GM19043 (cell line): ENCODE measurements at regions not wholly inside any gene's neighbourhood (a gene's known extent, or its start where the extent isn't known, plus 50 kb on each side); places are given as distances from the start of the nearest gene placed in this dataset.
"Not testable (repeated sequence)": the region's sequence is repeated elsewhere in the genome, so short reads cannot be mapped to it uniquely, and the experiment has no call there.

Source experiments
- ATAC-seq: cut with Tn5 transposase; IDR thresholded peaks from one replicate; pipeline ENCODE4 v1.9.1; 2021; ENCODE audit warnings: low read depth; ENCODE audit not compliant: unreplicated experiment

DNA sequence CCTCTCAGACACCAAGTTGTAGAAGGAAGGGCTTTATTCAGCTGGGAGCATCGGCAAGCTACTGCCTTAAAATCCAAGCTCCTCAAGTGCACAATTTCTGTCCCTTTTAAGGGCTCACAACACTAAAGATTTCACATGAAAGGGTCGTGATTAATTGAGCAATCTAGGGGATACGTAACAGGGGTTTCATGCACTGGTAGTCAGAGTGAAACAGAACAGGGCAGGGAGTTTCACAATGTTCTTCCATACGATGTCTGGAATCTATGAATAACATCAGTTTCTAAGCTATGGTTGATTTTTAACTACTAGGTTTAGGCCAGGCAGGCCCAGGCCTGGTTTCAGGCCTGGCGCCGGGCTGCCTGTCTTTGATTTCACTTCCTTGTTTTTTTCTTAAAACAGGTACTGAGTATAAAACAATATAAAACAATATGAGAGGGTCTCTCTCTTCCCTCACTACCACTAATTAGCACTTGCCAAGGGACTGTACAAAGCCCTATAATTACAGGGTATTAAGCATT is 315.4 kb downstream of the NAF1 start:
- ATAC-seq, result not testable (repeated sequence)

DNA sequence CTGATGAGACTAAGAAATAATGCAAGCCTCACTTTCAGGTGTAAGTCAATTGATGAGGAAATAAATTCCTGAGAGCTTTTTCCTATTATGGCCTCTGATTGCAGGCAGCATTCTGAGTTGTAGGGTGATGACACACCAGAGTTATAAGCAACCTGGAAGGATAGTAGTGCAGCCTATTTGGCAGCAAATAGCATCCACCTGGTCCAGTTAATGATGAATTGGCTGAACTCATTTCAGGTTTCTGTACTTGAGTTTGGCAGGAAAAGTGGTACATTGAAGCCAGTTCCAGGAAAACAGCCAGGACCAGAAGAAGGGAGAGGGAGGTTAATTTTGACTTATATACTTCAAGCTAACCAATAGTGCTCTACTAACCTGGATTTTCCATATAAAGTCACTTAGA is 316.8 kb downstream of the NAF1 start:
- ATAC-seq, result no peak

DNA sequence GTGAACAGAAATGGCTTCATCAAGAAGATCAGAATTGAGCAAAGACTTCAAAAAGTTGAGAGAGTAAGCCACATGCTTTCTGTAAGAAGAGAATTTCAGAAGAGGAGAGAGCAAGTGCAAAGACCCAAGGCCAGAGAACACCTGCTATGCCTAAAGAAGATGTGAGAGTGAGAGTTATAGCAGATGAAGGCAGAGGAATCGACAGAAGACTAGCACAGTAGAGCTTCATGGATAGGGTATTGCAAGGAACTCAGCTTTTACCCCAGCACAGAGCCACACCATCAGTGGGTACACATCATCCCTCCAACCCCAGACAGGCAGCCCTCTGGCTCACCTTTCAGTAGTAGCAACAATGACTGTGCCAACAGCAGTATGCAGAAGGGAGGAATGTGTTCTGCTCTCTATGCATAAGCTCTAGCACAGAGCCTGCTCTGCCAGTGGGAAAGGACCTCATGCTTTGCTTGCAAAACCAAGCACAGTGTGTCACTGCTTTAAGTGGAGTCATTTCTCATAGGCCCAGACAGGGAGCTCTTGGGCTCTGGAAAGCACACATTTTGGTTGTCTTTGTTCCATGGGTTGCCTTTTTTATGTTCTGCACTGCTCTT is 318.6 kb downstream of the NAF1 start:
- peak; percentile 47 for ATAC-seq

- no peak for ATAC-seq
Observed at GRCh38 chr4:162841753-162842152, 324.9 kb downstream of the NAF1 start.

- no peak for ATAC-seq
Observed at GRCh38 chr4:162839814-162840213, 326.9 kb downstream of the NAF1 start.

GRCh38 chr4:162838671-162839070 is 328.0 kb downstream of the NAF1 start:
- no peak for ATAC-seq

DNA sequence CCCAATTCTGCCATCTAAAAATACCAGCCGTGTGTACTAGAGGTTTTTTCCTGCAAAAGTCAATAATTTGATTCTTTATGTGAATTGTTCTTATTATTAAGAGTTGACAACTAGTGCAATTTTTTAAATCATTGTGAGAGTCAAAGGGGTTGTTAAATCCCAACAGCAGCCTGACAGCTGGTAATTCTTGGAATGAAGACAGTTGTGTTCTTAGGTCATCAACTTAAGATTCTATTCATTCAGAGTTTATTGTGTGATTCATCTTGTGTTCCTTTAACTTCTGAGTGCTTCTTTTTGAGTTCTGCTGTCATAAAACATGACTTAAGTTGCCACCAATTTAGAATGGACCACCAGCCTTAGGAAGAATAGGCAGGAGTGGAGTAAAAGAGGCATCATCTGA is 329.0 kb downstream of the NAF1 start:
- no peak for ATAC-seq

- ATAC-seq, result no peak
Observed at GRCh38 chr4:162837241-162837640, 329.4 kb downstream of the NAF1 start.

GRCh38 chr4:162836773-162837172 is 329.9 kb downstream of the NAF1 start:
- ATAC-seq, result no peak

- ATAC-seq, result not testable (repeated sequence)
Observed at GRCh38 chr4:162836258-162836657, 330.4 kb downstream of the NAF1 start.

DNA sequence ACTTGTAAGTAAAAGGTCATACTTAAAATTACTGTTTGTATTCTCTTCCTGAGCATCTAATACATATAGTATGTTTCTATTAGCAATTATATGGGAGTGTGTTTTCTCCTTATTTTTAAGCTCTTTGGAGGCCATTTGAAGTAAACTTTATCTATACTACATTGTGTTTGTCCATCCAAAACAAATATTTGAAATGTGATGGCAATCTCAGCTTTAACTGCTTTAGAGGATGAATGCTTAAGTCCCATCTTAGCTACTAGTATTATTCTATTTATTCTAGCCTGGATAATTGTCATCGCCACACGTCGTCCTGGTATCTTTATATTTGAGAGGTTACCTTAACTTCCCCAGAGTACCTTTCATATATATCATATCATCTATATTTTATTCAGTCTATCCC is 335.8 kb downstream of the NAF1 start:
- no peak for ATAC-seq

- ATAC-seq, result not testable (repeated sequence)
Observed at GRCh38 chr4:162817374-162817773, 349.3 kb downstream of the NAF1 start.

GRCh38 chr4:162804351-162804924 is 362.3 kb downstream of the NAF1 start:
- ATAC-seq, result no peak

DNA sequence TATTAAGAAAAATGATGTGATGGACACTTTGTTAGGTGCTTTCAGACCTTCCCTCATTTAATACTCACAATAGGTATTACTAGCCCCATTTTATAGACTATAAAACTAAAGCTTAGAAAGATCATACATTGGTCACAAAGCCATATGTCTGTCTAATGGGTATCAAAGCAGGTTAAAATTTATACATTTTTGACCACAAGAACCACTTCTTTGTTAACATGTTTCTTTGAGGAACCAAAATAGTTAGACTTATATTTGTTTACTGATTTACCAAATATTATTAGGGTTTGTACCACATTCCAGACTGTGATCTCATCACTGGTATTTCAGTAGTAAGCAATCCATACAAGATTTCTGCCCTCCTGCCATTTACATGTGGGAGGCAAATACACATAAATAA is 363.3 kb downstream of the NAF1 start:
- ATAC-seq, result peak; percentile 58

DNA sequence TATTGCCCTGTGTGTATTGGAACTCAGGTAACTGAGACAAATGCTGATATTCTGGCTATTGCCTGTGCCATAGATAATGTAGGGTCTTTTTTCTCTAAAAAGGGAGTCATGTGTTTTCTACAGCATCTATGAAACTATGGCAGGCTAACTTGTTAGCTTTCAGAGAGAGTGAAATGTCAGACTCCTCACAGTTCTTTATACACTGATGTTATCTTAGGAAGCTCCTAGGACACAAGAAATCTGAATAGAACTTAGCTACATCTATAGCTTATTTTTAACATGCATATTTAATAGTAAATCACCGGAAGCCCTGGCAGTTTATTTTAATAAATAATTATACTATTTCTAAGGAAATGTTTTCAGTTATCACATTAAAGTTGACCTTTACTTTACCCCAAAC is 369.6 kb downstream of the NAF1 start:
- no peak for ATAC-seq

GRCh38 chr4:162793571-162793970 is 373.1 kb downstream of the NAF1 start:
- ATAC-seq, result no peak

DNA sequence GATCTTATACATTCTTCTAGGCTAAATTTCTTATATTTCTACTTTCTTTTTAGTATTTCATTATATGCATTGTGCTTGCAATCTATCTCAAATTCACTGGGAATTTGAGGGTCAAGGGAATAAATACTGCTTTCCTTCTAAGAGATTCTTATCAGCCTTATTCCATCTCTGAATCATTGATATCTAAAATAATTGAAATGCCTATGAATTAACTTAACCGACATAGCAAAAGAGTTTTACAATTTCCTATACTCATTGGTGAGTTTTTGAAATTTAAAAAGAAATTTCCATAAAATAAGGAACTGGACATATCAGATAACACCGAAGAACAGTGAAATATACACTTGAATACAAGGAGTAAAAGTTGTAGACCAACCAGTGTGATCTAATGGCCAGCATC is 373.7 kb downstream of the NAF1 start:
- no peak for ATAC-seq

GRCh38 chr4:162791226-162791625 is 375.5 kb downstream of the NAF1 start:
- no peak for ATAC-seq

DNA sequence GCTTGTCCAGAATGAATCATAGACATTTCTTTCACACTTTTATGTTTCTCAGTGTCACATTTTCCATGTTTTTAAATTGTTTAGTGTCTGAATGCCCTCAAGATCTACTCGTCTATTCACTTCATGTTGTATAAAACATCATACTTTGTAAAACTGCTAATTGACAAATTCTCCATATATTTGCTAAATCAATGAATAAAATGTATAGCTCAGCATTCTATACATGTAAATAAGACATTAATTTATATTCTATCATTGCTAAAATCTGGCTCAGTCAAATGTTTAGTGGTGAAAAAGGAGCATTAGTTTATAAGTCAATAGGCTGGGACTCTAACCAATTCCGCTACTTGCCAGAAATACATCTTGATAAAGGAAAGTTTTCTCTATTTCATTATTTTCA is 379.6 kb downstream of the NAF1 start:
- no peak for ATAC-seq

GRCh38 chr4:162782778-162783525 is 383.7 kb downstream of the NAF1 start:
- ATAC-seq, result no peak

DNA sequence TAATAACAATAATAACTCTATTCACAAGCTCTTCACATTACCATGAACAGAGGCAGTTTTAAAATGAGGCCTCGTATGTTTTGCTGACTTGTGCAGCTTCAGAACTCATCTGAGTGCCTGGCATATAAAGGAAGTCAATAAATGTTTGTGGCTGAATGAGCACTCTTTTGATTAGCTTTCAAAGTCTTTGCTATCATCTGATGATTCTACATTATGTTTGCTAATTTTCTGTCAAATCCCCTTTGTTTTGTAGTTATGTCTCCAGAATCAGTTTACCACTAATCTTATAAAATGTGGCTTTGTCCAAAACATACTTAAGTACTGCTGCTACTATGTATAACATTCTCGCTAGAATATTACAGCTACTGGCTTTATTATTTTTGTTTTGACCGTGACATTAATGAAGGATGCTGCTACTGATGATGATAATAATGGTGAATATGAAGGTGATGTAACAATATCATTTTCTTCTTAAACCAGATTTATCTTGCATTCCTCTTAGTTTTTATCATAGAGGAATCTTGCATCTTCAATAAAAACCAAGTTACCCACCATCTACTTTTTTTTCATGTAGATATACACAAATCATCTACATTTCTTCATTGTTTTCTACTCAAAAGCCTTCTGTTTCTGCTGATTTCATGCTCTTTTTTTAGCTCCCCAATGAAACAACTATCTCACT is 384.5 kb downstream of the NAF1 start:
- ATAC-seq, result no peak
